ENCODE measurements at regions not wholly inside any gene's neighbourhood (a gene's known extent, or its start where the extent isn't known, plus 50 kb on each side); places are given as distances from the start of the nearest gene placed in this dataset.

DNA sequence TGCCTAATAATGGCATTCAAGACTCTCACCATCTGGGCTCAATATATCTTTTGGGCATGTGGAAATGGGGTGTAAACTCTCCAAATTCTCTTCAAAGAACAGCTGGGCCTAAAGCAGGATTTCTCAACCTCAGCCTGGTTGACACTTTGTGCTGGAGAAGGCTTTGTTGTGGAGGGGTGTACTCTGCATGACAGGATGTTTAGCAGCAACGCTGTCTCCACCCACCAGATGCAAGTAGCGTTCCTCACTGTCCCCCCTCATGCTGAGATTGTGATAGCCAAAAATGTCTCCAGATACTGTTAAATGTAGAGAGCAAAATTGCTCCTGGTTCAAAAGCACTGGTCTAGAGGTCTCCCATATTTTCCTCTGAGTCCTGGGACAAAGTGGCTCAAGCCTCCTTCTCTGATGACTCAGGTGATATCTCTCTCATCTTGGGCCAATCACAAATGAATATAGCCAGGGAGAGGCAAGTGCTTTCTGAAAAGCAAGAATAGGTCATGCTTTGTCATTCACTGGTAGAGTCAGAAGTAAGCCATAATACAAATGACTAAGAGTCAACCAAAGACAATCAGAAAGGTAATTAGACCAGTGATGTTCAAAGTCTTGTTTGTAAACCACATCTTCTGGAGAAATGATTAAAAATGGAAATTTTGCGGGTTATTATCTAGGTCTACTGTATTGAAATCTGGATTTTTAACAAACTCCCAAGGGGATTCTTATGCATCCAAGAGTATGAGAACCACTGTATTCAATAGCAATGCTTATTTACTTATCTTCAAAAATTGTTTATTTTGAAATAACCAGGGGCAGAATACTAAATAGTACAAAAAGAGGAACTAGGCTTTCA lies 330.8 kb downstream of the PTEN start:
- TF ChIP-seq, protein P1, sequence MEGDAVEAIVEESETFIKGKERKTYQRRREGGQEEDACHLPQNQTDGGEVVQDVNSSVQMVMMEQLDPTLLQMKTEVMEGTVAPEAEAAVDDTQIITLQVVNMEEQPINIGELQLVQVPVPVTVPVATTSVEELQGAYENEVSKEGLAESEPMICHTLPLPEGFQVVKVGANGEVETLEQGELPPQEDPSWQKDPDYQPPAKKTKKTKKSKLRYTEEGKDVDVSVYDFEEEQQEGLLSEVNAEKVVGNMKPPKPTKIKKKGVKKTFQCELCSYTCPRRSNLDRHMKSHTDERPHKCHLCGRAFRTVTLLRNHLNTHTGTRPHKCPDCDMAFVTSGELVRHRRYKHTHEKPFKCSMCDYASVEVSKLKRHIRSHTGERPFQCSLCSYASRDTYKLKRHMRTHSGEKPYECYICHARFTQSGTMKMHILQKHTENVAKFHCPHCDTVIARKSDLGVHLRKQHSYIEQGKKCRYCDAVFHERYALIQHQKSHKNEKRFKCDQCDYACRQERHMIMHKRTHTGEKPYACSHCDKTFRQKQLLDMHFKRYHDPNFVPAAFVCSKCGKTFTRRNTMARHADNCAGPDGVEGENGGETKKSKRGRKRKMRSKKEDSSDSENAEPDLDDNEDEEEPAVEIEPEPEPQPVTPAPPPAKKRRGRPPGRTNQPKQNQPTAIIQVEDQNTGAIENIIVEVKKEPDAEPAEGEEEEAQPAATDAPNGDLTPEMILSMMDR (IDR thresholded peaks at IDR 0.05; ENCODE audit: insufficient read depth, low read depth, low read length) = no peak
- peak; percentile 26 for DNase-seq (ENCODE audit: low read depth)
- no peak overlapping the region for H3K4me3 ChIP-seq (ENCODE audit: low read depth, low read length)

GRCh38 chr10:88194961-88195367 lies 331.5 kb downstream of the PTEN start:
- no peak for DNase-seq (ENCODE audit: low read depth)
- no peak overlapping the region for H3K4me3 ChIP-seq (ENCODE audit: low read depth, low read length)
- TF ChIP-seq, protein P1 (IDR thresholded peaks at IDR 0.05; ENCODE audit: insufficient read depth, low read depth, low read length) = no peak

DNA sequence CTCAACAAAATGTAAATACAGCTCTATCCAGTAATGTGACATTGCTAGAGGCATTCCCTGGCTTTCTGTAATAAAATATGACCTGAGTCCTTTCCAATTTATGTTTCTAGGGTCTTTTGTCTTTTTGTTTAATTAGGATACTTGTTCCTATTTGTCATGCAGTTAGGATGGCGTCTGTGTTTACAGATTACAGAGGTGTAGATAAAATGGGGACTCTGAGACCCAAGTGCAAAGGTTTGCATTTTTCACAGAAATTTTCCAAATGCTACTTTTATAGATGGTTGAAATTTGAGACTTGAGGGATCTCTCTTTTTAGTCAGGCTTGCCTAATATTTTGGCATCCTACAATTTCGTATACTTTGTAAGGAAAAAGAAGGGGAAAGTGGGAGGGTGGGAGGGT lies 332.4 kb downstream of the PTEN start:
- H3K4me3 ChIP-seq (ENCODE audit: low read depth, low read length) = no peak overlapping the region
- DNase-seq (ENCODE audit: low read depth) = no peak
- TF ChIP-seq, protein P1 (IDR thresholded peaks at IDR 0.05; ENCODE audit: insufficient read depth, low read depth, low read length) = no peak

- H3K4me3 ChIP-seq (ENCODE audit: low read depth, low read length) = no peak overlapping the region
- DNase-seq (ENCODE audit: low read depth) = no peak
- TF ChIP-seq, protein P1 (IDR thresholded peaks at IDR 0.05; ENCODE audit: insufficient read depth, low read depth, low read length) = no peak
Observed at GRCh38 chr10:88196291-88196690, 332.9 kb downstream of the PTEN start.

- no peak for DNase-seq (ENCODE audit: low read depth)
- H3K4me3 ChIP-seq (ENCODE audit: low read depth, low read length) = no peak overlapping the region
- TF ChIP-seq, protein P1 (IDR thresholded peaks at IDR 0.05; ENCODE audit: insufficient read depth, low read depth, low read length) = no peak
Observed at GRCh38 chr10:88198023-88198422, 334.6 kb downstream of the PTEN start.

DNA sequence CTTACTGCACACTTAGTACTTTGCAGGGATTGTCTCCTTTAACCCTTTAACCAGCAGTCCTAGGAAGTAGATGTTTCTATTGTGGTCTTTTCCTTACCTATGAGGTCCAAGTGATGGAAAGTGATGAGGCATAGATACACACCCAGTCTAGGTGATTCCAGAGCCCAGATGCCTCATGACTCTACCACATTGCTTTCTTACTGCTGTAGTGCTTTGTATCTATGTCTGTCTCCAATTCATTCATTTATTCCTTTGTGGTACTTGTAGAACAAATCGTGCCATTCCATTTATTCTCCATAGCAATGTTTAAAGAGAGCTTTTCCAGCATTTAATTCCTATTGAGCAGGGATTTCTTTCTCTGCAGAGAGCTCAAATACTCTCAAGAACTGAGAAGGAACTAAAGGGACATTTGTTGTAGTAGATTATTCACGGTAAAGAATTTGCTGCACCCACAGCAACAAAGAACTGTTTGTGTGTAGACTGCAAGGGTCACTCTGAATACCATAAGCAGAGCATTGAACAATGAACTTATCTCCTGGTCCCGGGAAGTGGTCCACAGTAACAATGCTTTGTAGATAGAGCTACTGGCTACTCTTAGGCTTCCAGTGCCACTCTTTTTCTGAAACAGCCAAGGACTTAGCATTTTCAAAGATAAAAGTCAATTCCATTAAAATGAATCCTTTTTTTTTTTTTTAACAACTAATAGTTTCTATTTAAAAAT lies 337.0 kb downstream of the PTEN start:
- TF ChIP-seq, protein P1 (IDR thresholded peaks at IDR 0.05; ENCODE audit: insufficient read depth, low read depth, low read length) = no peak
- no peak for DNase-seq (ENCODE audit: low read depth)
- H3K4me3 ChIP-seq (ENCODE audit: low read depth, low read length) = no peak overlapping the region

Measured in fibroblast of villous mesenchyme (primary cell).